Endothelial cell of hepatic sinusoid (primary cell): ENCODE measurements at regions not wholly inside any gene's neighbourhood (a gene's known extent, or its start where the extent isn't known, plus 50 kb on each side); places are given as distances from the start of the nearest gene placed in this dataset.

ENCODE experiments used
- in situ Hi-C: cut with HindIII; loops from 2 replicates; pipeline ENCODE4 v1.10.0; 2017; ENCODE audit warnings: low sequenced_read_pairs

GRCh38 chr6:105909106-105909505 is 177.0 kb upstream of the PRDM1 start:
- in situ Hi-C loops = no loop called here

GRCh38 chr6:105907991-105908390 is 178.1 kb upstream of the PRDM1 start:
- in situ Hi-C loops = no loop called here

- in situ Hi-C loops = no loop called here
Observed at GRCh38 chr6:105907301-105907700, 178.8 kb upstream of the PRDM1 start.

- in situ Hi-C loops = no loop called here
Observed at GRCh38 chr6:105902401-105903031, 183.6 kb upstream of the PRDM1 start.

- in situ Hi-C loops = no loop called here
Observed at GRCh38 chr6:105901583-105901982, 184.6 kb upstream of the PRDM1 start.

- in situ Hi-C loops = no loop called here
Observed at GRCh38 chr6:105900125-105900937, 185.8 kb upstream of the PRDM1 start.

- in situ Hi-C loops = no loop called here
Observed at GRCh38 chr6:105898286-105898685, 187.8 kb upstream of the PRDM1 start.

GRCh38 chr6:105897131-105897530 is 189.0 kb upstream of the PRDM1 start:
- in situ Hi-C loops = no loop called here

- in situ Hi-C loops = no loop called here
Observed at GRCh38 chr6:105896821-105897095, 189.4 kb upstream of the PRDM1 start.

GRCh38 chr6:105896052-105896820 is 189.9 kb upstream of the PRDM1 start:
- in situ Hi-C loops = no loop called here

- in situ Hi-C loops = no loop called here
Observed at GRCh38 chr6:105894556-105894955, 191.6 kb upstream of the PRDM1 start.

- in situ Hi-C loops = no loop called here
Observed at GRCh38 chr6:105893741-105894140, 192.4 kb upstream of the PRDM1 start.

- in situ Hi-C loops = no loop called here
Observed at GRCh38 chr6:105892577-105893262, 193.4 kb upstream of the PRDM1 start.

GRCh38 chr6:105890521-105891244 is 195.5 kb upstream of the PRDM1 start:
- in situ Hi-C loops = no loop called here

- in situ Hi-C loops = no loop called here
Observed at GRCh38 chr6:105889902-105890301, 196.2 kb upstream of the PRDM1 start.

GRCh38 chr6:105886814-105887544 is 199.2 kb upstream of the PRDM1 start:
- in situ Hi-C loops = no loop called here

GRCh38 chr6:105886066-105886813 is 199.9 kb upstream of the PRDM1 start:
- in situ Hi-C loops = no loop called here

- in situ Hi-C loops = no loop called here
Observed at GRCh38 chr6:105884426-105884825, 201.7 kb upstream of the PRDM1 start.

- in situ Hi-C loops = no loop called here
Observed at GRCh38 chr6:105884011-105884410, 202.1 kb upstream of the PRDM1 start.
